ENCODE measurements at regions not wholly inside any gene's neighbourhood (a gene's known extent, or its start where the extent isn't known, plus 50 kb on each side); places are given as distances from the start of the nearest gene placed in this dataset.

GRCh38 chr7:96547371-96547811, 162.3 kb downstream of the SEM1 start:
- H3F3A ChIP-seq (ENCODE audit: low read depth) = no peaks in the 10 kb centered on the region
- H4K20me1 ChIP-seq (ENCODE audit: low read depth) = no peaks in the 10 kb centered on the region
- no peak overlapping the region for H3K27ac ChIP-seq
- no peaks in the 10 kb centered on the region for H3K36me3 Mint-ChIP-seq
- H3K4me2 ChIP-seq = no peak overlapping the region
- TF ChIP-seq EZH2 (IDR thresholded peaks at IDR 0.05) = no peak
- no peak for TF ChIP-seq CTCF (IDR thresholded peaks at IDR 0.05)
- no peak for TF ChIP-seq EZH2phosphoT487 (IDR thresholded peaks at IDR 0.05)
- no peak overlapping the region for H3K4me3 ChIP-seq
- H3K9ac ChIP-seq = no peak overlapping the region
- H3K4me1 ChIP-seq = peaks cover 28% of the 10 kb centered on the region
- H3K36me3 ChIP-seq = no peaks in the 10 kb centered on the region
- H3K9me3 ChIP-seq (ENCODE audit: low read depth) = no peaks in the 10 kb centered on the region
- no peak overlapping the region for H3K4me3 Mint-ChIP-seq
- H3K27ac Mint-ChIP-seq = no peak overlapping the region
- no peaks in the 10 kb centered on the region for H3K9me3 Mint-ChIP-seq
- no peaks in the 10 kb centered on the region for H3K27me3 ChIP-seq
- no peak overlapping the region for H2AFZ ChIP-seq (replicated peaks)
- no peaks in the 10 kb centered on the region for H3K79me2 ChIP-seq (ENCODE audit: low read depth)
- no peak for DNase-seq (ENCODE audit: low spot score)
- no peaks in the 10 kb centered on the region for H3K4me1 Mint-ChIP-seq
- peaks cover 4% of the 10 kb centered on the region for H3K27me3 Mint-ChIP-seq (ENCODE audit: insufficient read depth, low read depth)

- Mint-ChIP-seq H3K4me1 (no peaks in the 10 kb centered on the region), H3K27ac (no peak overlapping the region), H3K36me3 (no peaks in the 10 kb centered on the region), H3K9me3 (no peaks in the 10 kb centered on the region), H3K27me3 (ENCODE audit: insufficient read depth, low read depth) (no peaks in the 10 kb centered on the region), H3K4me3 (no peak overlapping the region)
- Histone ChIP-seq H3K79me2 (ENCODE audit: low read depth) (no peaks in the 10 kb centered on the region), H3K9ac (no peak overlapping the region), H2AFZ (replicated peaks) (peak overlapping the region; percentile 30), H3K4me1 (peaks cover 28% of the 10 kb centered on the region), H3K9me3 (ENCODE audit: low read depth) (no peaks in the 10 kb centered on the region), H3K4me2 (no peak overlapping the region), H4K20me1 (ENCODE audit: low read depth) (no peaks in the 10 kb centered on the region), H3K4me3 (no peak overlapping the region), H3F3A (ENCODE audit: low read depth) (no peaks in the 10 kb centered on the region), H3K27ac (no peak overlapping the region), H3K36me3 (no peaks in the 10 kb centered on the region), H3K27me3 (no peaks in the 10 kb centered on the region)
- TF ChIP-seq EZH2phosphoT487 (IDR thresholded peaks at IDR 0.05) = no peak
- no peak for TF ChIP-seq EZH2 (IDR thresholded peaks at IDR 0.05)
- no peak for TF ChIP-seq CTCF (IDR thresholded peaks at IDR 0.05)
- DNase-seq (ENCODE audit: low spot score) = no peak
These were observed 163.2 kb downstream of the SEM1 start for GRCh38 chr7:96546426-96546825.

- H3K27me3 Mint-ChIP-seq (ENCODE audit: insufficient read depth, low read depth) = no peaks in the 10 kb centered on the region
These were observed 170.2 kb downstream of the SEM1 start for GRCh38 chr7:96539471-96539870.

More at GRCh38 chr7:96539471-96539870, 170.2 kb downstream of the SEM1 start:
- Histone ChIP-seq H2AFZ (replicated peaks) (no peak overlapping the region), H3K27me3 (no peaks in the 10 kb centered on the region), H3K9me3 (ENCODE audit: low read depth) (no peaks in the 10 kb centered on the region), H3K9ac (no peak overlapping the region), H3K4me3 (no peak overlapping the region), H3K27ac (no peak overlapping the region), H3K36me3 (no peaks in the 10 kb centered on the region), H3F3A (ENCODE audit: low read depth) (no peaks in the 10 kb centered on the region), H3K4me1 (no peaks in the 10 kb centered on the region), H3K79me2 (ENCODE audit: low read depth) (no peaks in the 10 kb centered on the region), H3K4me2 (no peak overlapping the region), H4K20me1 (ENCODE audit: low read depth) (no peaks in the 10 kb centered on the region)
- Mint-ChIP-seq H3K4me1 (no peaks in the 10 kb centered on the region), H3K36me3 (no peaks in the 10 kb centered on the region), H3K27ac (no peak overlapping the region), H3K9me3 (no peaks in the 10 kb centered on the region), H3K4me3 (no peak overlapping the region)
- TF ChIP-seq EZH2phosphoT487 (IDR thresholded peaks at IDR 0.05) (no peak), EZH2 (IDR thresholded peaks at IDR 0.05) (no peak), CTCF (IDR thresholded peaks at IDR 0.05) (no peak)
- no peak for DNase-seq (ENCODE audit: low spot score)

Data from neural progenitor cell (in vitro differentiated cells).